ENCODE measurements at regions not wholly inside any gene's neighbourhood (a gene's known extent, or its start where the extent isn't known, plus 50 kb on each side); places are given as distances from the start of the nearest gene placed in this dataset.

DNA sequence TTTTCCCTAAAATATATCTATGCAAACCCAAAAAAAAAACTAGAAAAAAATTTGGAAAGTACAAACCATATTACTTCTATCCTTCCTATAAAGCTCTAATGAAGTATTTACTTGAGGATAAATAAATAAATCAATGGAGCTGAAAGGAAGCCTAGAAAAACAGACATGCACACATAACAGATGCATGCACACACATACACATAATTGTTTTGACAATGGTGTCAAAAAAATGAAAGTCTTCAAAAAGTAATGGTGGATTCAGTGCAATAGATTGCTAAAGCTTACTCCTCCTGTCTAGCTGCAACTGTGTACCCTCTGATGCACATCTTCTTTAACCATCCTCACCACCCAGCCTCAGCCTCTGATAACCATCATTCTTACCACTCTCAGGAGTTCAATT lies 521.9 kb upstream of the RGS18 start:
- Histone ChIP-seq H3K9me1 (ENCODE audit: control insufficient read depth, insufficient read depth, low read length) (no peaks in the 10 kb centered on the region), H3K9me3 (replicated peaks; ENCODE audit: control insufficient read depth, insufficient read depth, low read depth, low read length) (no peaks in the 10 kb centered on the region), H3K27ac (ENCODE audit: extremely low read depth, low read depth, low read length) (no peak overlapping the region), H3K4me2 (ENCODE audit: insufficient read depth, low read length) (no peak overlapping the region), H3K4me1 (replicated peaks in 1 of 2; ENCODE audit: control insufficient read depth in 2 of 2, insufficient read depth in 2 of 2, low read length in 2 of 2) (no peaks in the 10 kb centered on the region), H2AFZ (ENCODE audit: low read depth, low read length) (no peak overlapping the region), H3K79me2 (ENCODE audit: control insufficient read depth, insufficient read depth, low read length) (no peaks in the 10 kb centered on the region), H3K4me3 (no peak overlapping the region), H3K36me3 (ENCODE audit: control insufficient read depth, insufficient read depth, low read length) (no peaks in the 10 kb centered on the region), H3K9ac (ENCODE audit: insufficient read depth in 1 of 2, low read depth in 2 of 2, low read length in 2 of 2) (no peak overlapping the region), H3K27me3 (ENCODE audit: control insufficient read depth in 2 of 2, insufficient read depth in 2 of 2, low read length in 2 of 2) (no peaks in the 10 kb centered on the region), H4K20me1 (replicated peaks; ENCODE audit: control insufficient read depth, insufficient read depth, low read length) (no peaks in the 10 kb centered on the region)
- intact Hi-C loops (cut with micrococcal nuclease) (no loop called here), in situ Hi-C loops (cut with MboI) (no loop called here)
- ChIA-PET POLR2A (no interaction called here), CTCF (ENCODE audit: low intra/inter-chr PET ratio) (no interaction called here)
- ATAC-seq (no peak), FAIRE-seq (no peak), DNase-seq (ENCODE audit: extremely low read depth in 1 of 4, low spot score in 3 of 4) (no peak)
- BruUV-seq (replicated peaks) = no TSS peak
- TF ChIP-seq, protein P1, sequence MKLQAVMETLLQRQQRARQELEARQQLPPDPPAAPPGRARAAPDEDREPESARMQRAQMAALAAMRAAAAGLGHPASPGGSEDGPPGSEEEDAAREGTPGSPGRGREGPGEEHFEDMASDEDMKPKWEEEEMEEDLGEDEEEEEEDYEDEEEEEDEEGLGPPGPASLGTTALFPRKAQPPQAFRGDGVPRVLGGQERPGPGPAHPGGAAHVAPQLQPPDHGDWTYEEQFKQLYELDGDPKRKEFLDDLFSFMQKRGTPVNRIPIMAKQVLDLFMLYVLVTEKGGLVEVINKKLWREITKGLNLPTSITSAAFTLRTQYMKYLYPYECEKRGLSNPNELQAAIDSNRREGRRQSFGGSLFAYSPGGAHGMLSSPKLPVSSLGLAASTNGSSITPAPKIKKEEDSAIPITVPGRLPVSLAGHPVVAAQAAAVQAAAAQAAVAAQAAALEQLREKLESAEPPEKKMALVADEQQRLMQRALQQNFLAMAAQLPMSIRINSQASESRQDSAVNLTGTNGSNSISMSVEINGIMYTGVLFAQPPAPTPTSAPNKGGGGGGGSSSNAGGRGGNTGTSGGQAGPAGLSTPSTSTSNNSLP (IDR thresholded peaks at IDR 0.05; ENCODE audit: borderline replicate concordance, low read depth, low read length) = no peak
- TF ChIP-seq, protein P2, sequence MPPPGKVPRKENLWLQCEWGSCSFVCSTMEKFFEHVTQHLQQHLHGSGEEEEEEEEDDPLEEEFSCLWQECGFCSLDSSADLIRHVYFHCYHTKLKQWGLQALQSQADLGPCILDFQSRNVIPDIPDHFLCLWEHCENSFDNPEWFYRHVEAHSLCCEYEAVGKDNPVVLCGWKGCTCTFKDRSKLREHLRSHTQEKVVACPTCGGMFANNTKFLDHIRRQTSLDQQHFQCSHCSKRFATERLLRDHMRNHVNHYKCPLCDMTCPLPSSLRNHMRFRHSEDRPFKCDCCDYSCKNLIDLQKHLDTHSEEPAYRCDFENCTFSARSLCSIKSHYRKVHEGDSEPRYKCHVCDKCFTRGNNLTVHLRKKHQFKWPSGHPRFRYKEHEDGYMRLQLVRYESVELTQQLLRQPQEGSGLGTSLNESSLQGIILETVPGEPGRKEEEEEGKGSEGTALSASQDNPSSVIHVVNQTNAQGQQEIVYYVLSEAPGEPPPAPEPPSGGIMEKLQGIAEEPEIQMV (tag; conservative IDR thresholded peaks at IDR 0.05; ENCODE audit: low read depth) = no peak
- no peak for TF ChIP-seq ZEB2 (IDR thresholded peaks at IDR 0.05)
- no peak for TF ChIP-seq KAT7 (CRISPR knock-in tag; IDR thresholded peaks at IDR 0.05; ENCODE audit: borderline replicate concordance)
- TF ChIP-seq ZC3H4 (CRISPR knock-in tag; IDR thresholded peaks at IDR 0.05; ENCODE audit: borderline replicate concordance) = no peak
- TF ChIP-seq CREM (IDR thresholded peaks at IDR 0.05; ENCODE audit: low read depth) = no peak
- TF ChIP-seq ZNF586 (CRISPR knock-in tag; conservative IDR thresholded peaks at IDR 0.05) = no peak
- no peak for TF ChIP-seq ETV6 (IDR thresholded peaks at IDR 0.05; ENCODE audit: borderline replicate concordance in 1 of 2, low read depth in 2 of 2, low read length in 1 of 2)
- no peak for TF ChIP-seq ETV6 (CRISPR knock-in tag; IDR thresholded peaks at IDR 0.05; ENCODE audit: borderline replicate concordance)
- TF ChIP-seq KHSRP (IDR thresholded peaks at IDR 0.05) = no peak
- TF ChIP-seq NR1H2 (CRISPR knock-in tag; IDR thresholded peaks at IDR 0.05) = no peak
- no peak for TF ChIP-seq PHF8 (IDR thresholded peaks at IDR 0.05; ENCODE audit: borderline replicate concordance, low read length)
- TF ChIP-seq TCFL5 (CRISPR knock-in tag; conservative IDR thresholded peaks at IDR 0.05) = no peak
- TF ChIP-seq MXD1 (CRISPR knock-in tag; IDR thresholded peaks at IDR 0.05; ENCODE audit: borderline replicate concordance, poor library complexity, severe bottlenecking) = no peak
- no peak for TF ChIP-seq THRA (IDR thresholded peaks at IDR 0.05)
- no peak for TF ChIP-seq DNMT1 (IDR thresholded peaks at IDR 0.05)
- TF ChIP-seq E2F5 (CRISPR knock-in tag; IDR thresholded peaks at IDR 0.05) = no peak
- no peak for TF ChIP-seq ZNF140 (CRISPR knock-in tag; IDR thresholded peaks at IDR 0.05)
- TF ChIP-seq HNRNPLL (IDR thresholded peaks at IDR 0.05; ENCODE audit: low read depth, low read length, poor library complexity, severe bottlenecking) = no peak
